HG03175 (cell line): ENCODE measurements at regions not wholly inside any gene's neighbourhood (a gene's known extent, or its start where the extent isn't known, plus 50 kb on each side); places are given as distances from the start of the nearest gene placed in this dataset.
"Not testable (repeated sequence)": the region's sequence is repeated elsewhere in the genome, so short reads cannot be mapped to it uniquely, and the experiment has no call there.

Experiments
- ATAC-seq: cut with Tn5 transposase; IDR thresholded peaks from one replicate; pipeline ENCODE4 v1.9.1; 2021; ENCODE audit warnings: mild to moderate bottlenecking, moderate library complexity; ENCODE audit not compliant: unreplicated experiment

DNA sequence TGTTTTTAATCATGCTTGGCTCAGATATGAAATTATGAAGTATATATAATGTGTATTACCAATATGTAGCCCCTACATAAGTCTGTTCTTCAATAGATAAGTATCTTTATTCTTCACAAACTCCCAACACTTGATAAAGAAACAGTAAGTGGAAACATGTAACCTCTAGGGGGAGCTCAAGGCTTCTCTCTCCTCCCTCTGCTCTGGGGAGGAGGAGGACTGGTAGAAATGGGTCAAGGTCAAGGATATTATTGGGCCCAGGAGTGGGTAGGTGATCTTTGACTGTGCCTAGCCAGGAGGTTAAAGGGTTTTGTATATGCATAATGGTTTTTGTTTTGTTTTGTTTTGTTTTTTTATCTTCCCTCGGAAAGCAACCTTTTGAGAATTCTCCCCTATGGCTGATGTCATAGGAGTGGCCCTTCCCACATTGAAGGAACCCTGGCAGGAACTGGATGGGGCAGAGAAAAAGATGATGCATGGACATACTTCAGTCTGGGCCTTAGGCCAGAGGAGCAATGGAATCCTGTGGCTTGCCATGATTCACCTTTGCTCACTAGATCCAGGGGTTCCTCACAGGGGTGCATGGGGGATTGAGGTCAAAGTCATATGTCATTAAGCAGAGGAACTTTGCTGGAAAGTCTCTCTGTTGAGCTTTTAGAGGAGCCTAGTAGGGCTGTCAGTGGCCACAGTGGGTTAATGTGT lies 460.3 kb downstream of the MID1IP1 start:
- ATAC-seq, result no peak

DNA sequence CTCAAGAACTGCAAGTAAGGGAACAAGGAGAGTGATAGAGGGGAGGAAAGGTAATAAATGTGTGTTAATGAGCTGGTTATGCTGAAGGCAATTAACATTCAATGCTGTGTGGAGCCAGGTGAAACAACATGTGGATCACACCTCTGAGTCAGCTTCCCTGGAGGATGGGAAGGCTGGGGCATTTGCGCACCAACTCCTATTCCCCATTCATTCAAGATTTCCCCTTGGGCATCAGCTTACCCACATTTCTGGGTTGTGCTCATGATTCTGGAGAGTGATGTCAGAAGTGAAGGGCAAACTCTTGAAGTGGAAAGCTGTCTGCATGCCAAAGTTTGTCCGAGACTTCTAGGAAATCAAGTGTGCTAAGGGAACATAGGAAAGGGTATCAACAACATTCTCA lies 461.4 kb downstream of the MID1IP1 start:
- no peak for ATAC-seq

DNA sequence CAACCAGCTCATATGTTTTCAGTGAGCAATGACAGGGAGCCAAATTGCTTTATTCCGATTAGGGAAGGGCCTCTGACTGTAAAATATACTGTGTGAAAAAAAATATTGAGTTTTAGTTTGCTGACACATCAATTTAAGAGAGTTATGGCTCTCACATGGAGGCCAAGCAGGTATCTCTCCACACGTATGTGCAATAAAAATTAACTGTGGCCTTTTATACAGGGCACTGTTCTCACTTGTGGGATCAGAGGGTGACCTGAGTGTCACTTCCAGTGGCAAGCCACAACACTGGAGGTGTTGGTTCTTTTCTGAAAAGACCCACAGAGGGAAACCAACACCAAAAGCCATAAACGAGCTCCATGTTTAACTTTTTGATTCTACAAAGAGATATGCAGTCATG lies 462.8 kb downstream of the MID1IP1 start:
- no peak for ATAC-seq

DNA sequence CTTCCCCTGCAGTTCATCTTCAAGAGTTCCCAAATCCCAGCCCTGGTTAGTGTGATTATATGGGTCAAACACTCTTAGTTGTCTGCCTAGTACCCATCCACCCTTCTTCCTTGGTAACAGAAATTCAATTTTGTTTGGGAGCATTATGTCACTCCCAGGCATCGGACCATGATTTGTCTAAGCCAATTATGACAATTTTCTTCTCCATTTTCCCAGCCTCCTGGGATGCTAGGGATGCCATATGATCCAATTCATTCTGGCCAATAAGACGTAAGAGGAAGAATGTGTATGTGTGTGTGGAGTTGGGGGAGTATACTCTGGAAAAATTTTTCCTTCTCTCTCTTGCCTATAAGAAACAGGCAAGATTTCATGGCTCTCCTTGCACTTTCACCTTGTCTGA lies 465.9 kb downstream of the MID1IP1 start:
- ATAC-seq, result no peak

- no peak for ATAC-seq
Measured at GRCh38 chrX:39268207-39268606, 466.9 kb downstream of the MID1IP1 start.

GRCh38 chrX:39275500-39276068 lies 474.3 kb downstream of the MID1IP1 start:
- no peak for ATAC-seq

DNA sequence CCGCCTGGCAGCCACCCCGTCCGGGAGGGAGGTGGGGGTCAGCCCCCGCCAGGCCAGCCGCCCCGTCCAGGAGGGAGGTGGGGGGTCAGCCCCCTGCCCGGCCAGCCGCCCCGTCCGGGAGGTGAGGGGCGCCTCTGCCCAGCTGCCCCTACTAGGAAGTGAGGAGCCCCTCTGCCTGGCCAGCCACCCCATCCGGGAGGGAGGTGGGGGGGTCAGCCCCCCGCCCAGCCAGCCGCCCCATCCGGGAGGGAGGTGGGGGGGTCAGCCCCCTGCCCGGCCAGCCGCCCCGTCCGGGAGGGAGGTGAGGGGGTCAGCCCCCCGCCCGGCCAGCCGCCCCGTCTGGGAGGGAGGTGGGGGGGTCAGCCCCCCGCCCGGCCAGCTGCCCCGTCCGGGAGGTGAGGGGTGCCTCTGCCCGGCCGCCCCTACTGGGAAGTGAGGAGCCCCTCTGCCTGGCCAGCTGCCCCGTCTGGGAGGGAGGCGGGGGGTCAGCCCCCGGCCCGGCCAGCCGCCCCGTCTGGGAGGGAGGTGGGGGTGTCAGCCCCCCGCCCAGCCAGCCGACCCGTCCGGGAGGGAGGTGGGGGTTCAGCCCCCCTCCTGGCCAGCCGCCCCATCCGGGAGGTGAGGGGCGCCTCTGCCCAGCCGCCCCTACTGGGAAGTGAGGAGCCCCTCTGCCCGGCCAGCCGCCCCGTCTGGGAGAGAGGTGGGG lies 476.6 kb downstream of the MID1IP1 start:
- not testable (repeated sequence) for ATAC-seq

DNA sequence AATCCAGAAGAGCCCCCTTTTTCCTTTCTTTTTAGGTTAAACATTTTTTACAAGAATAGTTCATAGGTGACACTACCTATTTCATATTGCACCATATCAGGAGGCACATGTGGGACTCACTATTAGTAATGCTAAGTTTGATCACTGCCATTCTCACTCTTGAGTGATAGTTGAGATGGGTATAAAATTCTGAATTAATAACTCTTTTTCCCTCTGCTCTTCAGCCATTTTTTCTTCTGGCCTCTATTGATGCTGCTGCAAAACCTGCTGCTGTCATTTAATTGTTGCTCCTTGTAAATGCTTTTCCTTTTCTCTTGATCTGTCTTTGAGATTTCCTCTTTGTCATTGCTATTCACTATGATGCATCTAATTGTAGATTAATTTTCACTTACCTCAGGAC lies 482.0 kb downstream of the MID1IP1 start:
- no peak for ATAC-seq

- no peak for ATAC-seq
Measured at GRCh38 chrX:39288592-39288991, 487.3 kb downstream of the MID1IP1 start.

DNA sequence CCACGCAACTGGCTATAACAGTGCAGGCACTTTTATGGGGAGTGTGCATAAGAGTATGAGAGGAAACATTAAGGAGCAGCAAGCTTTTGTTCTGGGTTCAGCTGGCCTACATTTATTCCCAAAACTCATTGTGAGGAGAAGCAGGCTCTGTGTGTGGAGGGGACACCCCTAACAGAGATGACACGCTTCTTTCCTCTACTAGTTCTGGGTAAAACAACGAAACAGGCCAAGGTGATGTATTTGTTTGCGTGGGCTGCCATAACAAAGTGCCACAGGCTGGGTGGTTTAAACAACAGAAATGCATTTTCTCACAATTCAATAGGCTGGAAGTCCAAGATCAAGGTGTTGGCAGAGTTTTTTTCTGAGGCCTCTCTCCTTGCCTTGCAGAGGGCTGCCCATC lies 488.6 kb downstream of the MID1IP1 start:
- no peak for ATAC-seq

DNA sequence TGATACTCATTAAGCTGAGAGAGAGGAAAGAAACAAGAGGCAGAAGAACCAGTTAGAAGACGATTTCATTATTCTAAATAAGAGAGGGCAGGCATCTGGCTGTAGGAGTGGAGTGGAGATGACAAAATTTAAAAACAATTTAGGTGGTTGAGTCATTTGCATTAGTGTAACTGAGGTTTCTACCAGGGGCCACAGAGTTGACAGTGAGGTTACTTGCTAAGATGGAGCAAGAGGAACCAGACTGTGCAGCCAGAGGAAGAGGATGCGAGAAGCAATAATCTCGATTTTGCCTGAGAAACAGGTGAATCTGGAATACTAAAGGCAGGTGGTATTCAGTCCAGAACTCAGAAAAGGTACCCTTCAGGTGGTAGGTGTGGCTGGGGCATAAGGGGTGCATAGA lies 491.9 kb downstream of the MID1IP1 start:
- no peak for ATAC-seq

GRCh38 chrX:39296472-39296871 lies 495.2 kb downstream of the MID1IP1 start:
- no peak for ATAC-seq

- no peak for ATAC-seq
Measured at GRCh38 chrX:39298821-39299220, 497.6 kb downstream of the MID1IP1 start.

DNA sequence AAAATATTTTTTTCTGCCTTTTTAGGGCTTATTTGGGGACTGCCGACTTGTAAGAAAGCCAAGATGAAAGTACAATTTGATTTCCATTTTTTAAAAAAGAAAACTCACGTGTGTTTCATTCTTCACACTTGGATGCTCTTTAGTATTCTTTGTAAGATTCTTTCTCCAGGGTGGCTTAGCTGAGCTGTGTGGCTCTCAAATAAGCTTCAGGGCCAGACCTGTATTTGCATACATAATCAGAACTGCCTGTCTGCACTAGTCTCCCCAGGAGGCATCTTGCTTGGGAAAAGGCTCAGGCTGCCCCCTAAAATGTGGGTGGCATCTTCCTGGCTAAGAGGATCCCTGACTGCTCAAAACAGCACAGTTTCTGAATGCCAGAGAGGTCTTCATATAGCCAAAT lies 498.4 kb downstream of the MID1IP1 start:
- no peak for ATAC-seq

GRCh38 chrX:39301036-39301435 lies 499.8 kb downstream of the MID1IP1 start:
- no peak for ATAC-seq

DNA sequence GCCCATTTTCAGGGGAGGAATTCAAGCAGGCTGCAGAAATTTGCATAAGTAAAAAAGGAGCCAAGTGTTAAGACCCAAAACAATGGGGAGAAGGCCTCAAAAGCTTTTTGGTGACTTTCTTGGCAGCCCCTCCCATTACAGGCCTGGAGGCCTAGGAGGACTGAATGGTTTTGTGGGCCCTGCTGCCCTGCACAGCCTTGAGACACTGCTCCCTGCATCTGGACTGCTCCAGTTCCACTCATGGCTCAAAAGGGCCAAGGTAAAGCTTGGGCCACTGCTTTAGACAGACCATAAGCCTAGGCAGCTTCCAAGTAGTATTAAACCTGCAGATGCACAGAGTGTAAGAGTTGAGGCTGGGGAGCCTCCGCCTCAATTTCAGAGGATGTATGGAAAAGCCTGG lies 501.6 kb downstream of the MID1IP1 start:
- ATAC-seq, result no peak

- ATAC-seq, result no peak
Measured at GRCh38 chrX:39304746-39305145, 503.5 kb downstream of the MID1IP1 start.

DNA sequence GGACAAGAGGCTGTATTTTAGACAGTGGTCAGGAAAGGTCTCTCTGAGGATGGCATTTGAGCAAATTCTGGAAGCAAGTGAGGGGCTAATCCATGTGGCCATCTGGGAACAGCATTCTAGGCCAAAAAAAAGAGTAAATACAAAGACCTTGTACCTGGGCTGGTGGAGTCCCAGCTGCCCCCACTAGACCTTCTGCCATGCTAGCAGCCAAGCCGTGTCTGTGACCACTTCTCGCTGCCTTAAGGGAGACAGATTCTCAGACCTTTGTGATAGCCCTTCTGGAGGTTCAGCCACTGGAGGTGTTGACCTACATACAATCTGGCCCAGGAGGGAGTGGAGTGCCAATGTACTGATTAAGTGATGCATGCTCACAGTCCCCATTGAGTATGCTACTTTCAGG lies 506.2 kb downstream of the MID1IP1 start:
- no peak for ATAC-seq

- no peak for ATAC-seq
Measured at GRCh38 chrX:39308126-39308525, 506.9 kb downstream of the MID1IP1 start.

DNA sequence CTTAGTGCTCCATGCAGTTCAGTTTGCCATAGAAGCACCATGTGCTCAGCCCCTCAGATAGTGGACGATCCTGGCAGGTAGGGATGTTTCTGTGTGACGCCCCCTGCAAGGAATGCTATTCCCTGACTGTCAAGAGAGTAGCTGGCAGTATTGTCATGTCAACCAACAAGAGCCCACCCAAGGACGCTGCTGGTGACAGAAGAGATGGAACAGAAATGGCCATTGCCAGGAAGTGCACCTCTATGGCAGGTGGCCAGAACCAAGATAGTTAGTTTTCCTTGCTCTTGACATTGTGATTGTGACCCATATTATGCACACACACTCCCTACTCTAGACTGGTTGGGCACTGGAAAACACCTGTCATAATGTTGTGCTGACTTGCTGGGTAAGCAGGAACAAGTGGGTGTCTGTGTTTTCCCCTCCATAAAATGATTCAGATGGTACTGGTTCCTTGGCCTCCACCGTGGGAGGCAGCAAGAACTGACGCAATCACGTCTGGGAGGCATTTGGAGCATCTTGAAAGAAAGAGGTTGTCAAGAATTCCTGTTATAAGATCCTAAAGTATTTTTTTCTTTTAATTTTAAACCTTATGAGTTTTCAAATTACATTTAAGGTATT lies 507.9 kb downstream of the MID1IP1 start:
- ATAC-seq, result no peak

- ATAC-seq, result no peak
Measured at GRCh38 chrX:39309721-39310152, 508.5 kb downstream of the MID1IP1 start.

- no peak for ATAC-seq
Measured at GRCh38 chrX:39310891-39311290, 509.6 kb downstream of the MID1IP1 start.
